ENCODE measurements at regions not wholly inside any gene's neighbourhood (a gene's known extent, or its start where the extent isn't known, plus 50 kb on each side); places are given as distances from the start of the nearest gene placed in this dataset.

DNA sequence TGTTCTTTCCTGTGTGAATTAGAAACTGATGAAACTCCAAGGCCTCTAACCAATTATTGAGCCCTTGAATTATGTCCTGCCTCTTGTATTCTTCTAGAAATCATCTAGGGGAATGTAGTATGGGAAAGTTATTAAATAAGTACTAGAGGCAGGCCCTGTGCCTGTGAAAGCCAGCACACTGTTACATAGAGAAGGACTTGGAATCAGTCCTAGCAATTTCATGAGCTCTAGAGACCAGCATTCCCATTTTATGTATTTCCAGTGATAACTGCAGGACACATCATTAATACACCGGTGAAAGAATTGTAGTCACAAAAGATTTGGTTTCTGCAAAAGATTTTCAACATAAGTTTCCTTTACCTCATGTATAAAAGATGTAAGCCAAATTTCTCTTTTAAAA lies 168.5 kb upstream of the VLDLR start:
- DNase-seq (ENCODE audit: low spot score) = no peak
- TF ChIP-seq, protein P1, sequence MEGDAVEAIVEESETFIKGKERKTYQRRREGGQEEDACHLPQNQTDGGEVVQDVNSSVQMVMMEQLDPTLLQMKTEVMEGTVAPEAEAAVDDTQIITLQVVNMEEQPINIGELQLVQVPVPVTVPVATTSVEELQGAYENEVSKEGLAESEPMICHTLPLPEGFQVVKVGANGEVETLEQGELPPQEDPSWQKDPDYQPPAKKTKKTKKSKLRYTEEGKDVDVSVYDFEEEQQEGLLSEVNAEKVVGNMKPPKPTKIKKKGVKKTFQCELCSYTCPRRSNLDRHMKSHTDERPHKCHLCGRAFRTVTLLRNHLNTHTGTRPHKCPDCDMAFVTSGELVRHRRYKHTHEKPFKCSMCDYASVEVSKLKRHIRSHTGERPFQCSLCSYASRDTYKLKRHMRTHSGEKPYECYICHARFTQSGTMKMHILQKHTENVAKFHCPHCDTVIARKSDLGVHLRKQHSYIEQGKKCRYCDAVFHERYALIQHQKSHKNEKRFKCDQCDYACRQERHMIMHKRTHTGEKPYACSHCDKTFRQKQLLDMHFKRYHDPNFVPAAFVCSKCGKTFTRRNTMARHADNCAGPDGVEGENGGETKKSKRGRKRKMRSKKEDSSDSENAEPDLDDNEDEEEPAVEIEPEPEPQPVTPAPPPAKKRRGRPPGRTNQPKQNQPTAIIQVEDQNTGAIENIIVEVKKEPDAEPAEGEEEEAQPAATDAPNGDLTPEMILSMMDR (IDR thresholded peaks at IDR 0.05; ENCODE audit: extremely low read depth, missing control alignments) = no peak

DNA sequence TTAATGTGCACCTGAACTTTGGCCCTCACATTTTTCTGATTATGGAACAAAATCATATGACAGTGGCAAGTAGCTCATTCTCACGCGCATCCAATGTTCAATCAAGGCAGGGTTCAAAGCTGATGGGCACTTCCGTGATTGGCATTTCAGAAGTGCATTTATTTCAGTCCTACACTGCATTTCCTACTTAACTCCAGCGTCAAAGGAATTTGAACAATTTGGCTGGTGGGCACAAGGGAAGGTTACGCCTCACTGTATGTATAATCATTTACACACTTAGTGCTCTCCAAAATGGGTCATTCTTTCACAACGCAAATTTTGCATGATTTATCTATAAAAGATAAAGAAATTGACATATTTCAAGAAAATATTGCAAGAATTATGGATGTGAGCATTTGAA lies 167.9 kb upstream of the VLDLR start:
- no peak for DNase-seq (ENCODE audit: low spot score)
- TF ChIP-seq, protein P1 (IDR thresholded peaks at IDR 0.05; ENCODE audit: extremely low read depth, missing control alignments) = no peak

DNA sequence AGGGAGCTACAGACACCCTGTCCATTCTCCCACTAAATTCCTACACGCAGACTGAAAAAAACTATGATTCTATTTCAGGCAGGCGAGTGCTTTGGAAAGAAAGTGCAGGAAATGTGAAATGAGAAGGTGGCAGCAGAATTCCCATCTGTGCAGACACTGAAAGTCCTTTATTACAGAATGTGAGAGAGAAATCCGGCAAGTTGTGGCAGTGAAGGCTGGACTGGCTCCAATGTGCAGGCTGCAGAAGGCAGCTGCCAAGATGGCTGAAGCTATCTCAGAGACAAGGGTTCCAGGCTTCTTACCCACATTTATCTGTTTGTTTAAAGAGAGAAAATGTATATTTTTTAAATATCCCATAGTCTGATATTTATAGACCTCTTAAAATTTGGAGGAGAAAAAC lies 161.8 kb upstream of the VLDLR start:
- DNase-seq (ENCODE audit: low spot score) = no peak
- TF ChIP-seq, protein P1 (IDR thresholded peaks at IDR 0.05; ENCODE audit: extremely low read depth, missing control alignments) = no peak

DNA sequence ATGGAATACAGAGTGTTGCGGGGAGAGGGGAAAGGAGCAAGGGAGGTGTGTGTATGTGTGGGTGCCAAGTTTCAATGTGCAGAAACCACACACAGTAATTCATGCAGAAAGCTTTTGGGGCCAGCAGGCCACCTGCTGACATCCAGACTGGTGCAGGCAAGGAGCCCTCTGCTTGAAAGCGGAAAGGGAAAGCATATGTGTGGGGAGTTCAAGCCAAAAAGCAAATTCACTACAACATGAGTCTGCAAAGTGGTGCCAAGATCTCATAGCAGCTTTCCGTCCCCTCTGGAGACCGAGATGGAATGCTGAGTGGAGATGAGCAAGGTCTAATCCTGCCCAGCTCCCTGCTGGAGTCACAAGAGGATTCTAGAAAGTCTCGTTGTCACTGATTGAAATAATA lies 159.7 kb upstream of the VLDLR start:
- TF ChIP-seq, protein P1 (IDR thresholded peaks at IDR 0.05; ENCODE audit: extremely low read depth, missing control alignments) = no peak
- DNase-seq (ENCODE audit: low spot score) = no peak

DNA sequence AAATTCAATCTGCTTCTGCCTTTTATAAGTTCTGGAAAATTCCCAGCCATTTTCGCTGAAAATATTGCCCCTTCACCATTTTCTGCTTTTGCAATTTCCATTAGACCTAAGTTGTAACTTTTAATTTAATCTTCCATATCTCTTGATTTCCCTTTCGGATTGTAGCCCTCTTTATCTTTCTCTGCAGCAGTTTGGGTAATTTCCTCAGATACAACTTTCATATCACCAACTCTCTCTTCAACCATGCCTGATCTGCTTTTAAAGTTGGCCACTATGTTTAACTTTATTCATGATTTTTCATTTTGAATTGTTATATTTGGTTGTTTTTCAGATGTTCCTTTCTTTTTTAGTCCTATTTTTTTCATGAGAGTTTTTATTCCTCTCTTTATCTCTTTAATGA lies 157.0 kb upstream of the VLDLR start:
- DNase-seq (ENCODE audit: low spot score) = no peak
- TF ChIP-seq, protein P1 (IDR thresholded peaks at IDR 0.05; ENCODE audit: extremely low read depth, missing control alignments) = no peak

DNA sequence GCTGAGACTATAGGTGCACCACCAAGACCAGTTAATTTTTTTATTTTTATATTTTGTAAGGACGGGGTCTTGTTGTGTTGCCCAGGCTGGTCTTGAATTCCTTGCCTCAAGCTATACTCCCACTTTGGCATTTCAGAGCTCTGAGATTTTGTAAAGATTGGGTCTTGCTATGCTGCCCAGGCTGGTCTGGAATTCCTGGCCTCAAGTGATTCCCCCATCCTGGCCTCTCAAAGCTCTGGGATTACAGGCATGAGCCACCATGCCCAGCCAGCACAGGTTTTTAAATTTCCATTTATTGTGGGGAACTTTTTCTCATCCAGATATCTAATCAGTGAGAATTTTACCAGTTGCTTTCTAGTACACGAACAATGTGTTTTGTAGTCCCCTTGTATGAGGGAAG lies 156.1 kb upstream of the VLDLR start:
- TF ChIP-seq, protein P1 (IDR thresholded peaks at IDR 0.05; ENCODE audit: extremely low read depth, missing control alignments) = no peak

DNA sequence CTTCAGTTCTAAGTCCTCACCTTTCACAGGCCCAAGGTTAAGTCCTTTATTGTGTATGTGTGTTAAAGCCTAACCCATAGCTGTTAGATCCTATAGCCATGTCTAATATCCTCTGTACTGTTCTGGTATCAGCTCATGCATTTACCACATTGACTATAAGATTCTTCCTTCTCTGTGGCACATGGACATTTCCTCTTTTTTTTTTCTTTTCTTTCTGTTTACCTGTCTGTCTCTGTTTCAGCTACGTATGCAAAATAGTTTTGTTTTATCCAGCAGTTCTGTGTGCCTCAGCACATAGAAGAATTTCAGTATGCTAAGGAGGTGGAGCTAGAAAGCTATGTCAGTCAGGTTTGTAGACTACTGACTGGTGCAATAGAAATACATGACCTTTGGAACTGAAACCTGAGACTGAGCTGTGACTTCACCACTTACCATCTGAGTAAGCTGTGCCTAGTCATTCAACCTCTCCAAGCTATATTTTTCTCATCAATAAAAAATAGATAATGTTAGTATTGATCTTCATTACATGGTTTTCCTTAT lies 155.6 kb upstream of the VLDLR start:
- TF ChIP-seq, protein P1 (IDR thresholded peaks at IDR 0.05; ENCODE audit: extremely low read depth, missing control alignments) = no peak
- DNase-seq (ENCODE audit: low spot score) = peak; percentile 62

More for the DNA sequence above, 156.1 kb upstream of the VLDLR start:
- DNase-seq (ENCODE audit: low spot score) = no peak

Measured in GM20000 (cell line).